ENCODE measurements at regions not wholly inside any gene's neighbourhood (a gene's known extent, or its start where the extent isn't known, plus 50 kb on each side); places are given as distances from the start of the nearest gene placed in this dataset.

DNA sequence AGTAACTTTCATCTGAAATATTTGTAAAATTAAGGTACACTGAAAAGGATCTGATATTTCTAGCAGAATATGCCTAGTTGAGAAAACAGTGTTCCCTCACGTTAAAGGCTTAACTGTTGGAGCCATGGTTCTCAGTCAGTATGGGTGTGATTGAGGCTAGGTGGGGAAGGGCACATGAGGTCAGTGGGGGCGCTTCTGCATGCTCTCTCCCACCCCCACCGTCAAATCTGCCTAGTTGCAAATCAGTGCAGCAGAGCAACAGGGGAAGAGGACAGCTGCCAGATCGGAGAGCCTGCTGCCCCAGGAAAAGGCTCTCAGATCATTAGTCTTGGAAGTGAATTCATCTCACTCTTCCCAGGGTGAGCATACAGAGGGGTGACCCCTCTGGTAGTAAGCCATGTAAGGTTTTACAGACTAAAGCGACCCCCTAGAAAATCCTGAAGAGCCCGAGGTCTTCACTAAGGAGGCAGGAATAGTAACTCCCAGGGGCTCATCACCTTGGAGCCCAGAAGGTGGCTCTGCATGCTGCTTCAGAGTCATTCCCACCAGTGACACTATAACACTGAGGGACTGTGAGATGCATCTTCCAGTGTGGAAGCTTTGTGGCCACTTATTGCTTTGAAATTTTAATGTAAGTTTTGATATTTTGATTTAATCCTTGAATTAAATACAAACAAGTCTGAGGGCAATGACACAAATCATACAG lies 83.1 kb upstream of the BARHL2 start:
- TF ChIP-seq EZH2phosphoT487 (IDR thresholded peaks at IDR 0.05; ENCODE audit: insufficient read depth, low read depth), result no peak
- no peak for TF ChIP-seq EZH2 (IDR thresholded peaks at IDR 0.05; ENCODE audit: insufficient read depth, poor library complexity, severe bottlenecking)
